DOHH2 (cell line): ENCODE measurements at regions not wholly inside any gene's neighbourhood (a gene's known extent, or its start where the extent isn't known, plus 50 kb on each side); places are given as distances from the start of the nearest gene placed in this dataset.

Experiments
- EZH2phosphoT487 ChIP-seq: fragments of 200-600 bp; sonication (generic); IDR thresholded peaks from 2 replicates; pipeline ENCODE4 v1.6.1; 2017; ENCODE audit warnings: borderline replicate concordance, mild to moderate bottlenecking, antibody characterized with exemption, low read length, moderate library complexity, mixed read lengths
- TF ChIP-seq, protein P1 (sequence below): fragments of 200-600 bp; sonication (generic); IDR thresholded peaks from one replicate; pipeline ENCODE4 v1.5.1; 2014; ENCODE audit warnings: antibody characterized with exemption, mild to moderate bottlenecking, low read depth, low read length; ENCODE audit not compliant: poor library complexity, severe bottlenecking

DNA sequence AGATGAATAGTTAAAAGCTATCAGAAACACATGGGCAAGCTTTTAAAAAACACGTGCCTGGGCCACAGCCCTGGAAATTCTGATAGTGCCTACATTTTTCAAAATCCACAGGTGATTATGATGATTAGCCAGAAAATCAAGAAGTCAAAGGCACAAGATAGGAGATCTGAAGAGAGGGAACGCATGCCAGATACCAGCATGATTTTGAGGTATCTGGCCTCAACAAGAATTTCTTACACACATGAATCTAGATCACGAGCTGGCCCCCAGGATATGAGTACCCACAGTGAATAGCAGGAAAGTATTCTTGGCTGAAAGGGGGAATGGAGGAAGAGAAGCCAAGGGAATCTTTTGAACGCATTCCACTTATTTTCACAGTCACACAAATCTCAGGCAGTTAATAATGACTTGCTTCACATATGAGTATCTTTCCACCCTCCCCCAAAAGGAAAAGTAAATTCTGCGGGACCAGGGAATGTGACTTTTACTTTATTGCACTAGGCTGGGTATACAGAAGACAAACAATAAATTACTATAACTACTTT lies 438.2 kb downstream of the BCAT1 start:
- TF ChIP-seq, protein P1, sequence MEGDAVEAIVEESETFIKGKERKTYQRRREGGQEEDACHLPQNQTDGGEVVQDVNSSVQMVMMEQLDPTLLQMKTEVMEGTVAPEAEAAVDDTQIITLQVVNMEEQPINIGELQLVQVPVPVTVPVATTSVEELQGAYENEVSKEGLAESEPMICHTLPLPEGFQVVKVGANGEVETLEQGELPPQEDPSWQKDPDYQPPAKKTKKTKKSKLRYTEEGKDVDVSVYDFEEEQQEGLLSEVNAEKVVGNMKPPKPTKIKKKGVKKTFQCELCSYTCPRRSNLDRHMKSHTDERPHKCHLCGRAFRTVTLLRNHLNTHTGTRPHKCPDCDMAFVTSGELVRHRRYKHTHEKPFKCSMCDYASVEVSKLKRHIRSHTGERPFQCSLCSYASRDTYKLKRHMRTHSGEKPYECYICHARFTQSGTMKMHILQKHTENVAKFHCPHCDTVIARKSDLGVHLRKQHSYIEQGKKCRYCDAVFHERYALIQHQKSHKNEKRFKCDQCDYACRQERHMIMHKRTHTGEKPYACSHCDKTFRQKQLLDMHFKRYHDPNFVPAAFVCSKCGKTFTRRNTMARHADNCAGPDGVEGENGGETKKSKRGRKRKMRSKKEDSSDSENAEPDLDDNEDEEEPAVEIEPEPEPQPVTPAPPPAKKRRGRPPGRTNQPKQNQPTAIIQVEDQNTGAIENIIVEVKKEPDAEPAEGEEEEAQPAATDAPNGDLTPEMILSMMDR: no peak
- no peak for TF ChIP-seq EZH2phosphoT487
